HuH-7 (cell line): ENCODE measurements at regions not wholly inside any gene's neighbourhood (a gene's known extent, or its start where the extent isn't known, plus 50 kb on each side); places are given as distances from the start of the nearest gene placed in this dataset.

Experiments used
- DNase-seq: peaks from one replicate; pipeline ENCODE4 v3.0.0; 2011; ENCODE audit warnings: low spot score

- no peak for DNase-seq
These were observed 60.9 kb upstream of the CCBE1 start for GRCh38 chr18:59758106-59758505.

GRCh38 chr18:59752666-59753065, 55.4 kb upstream of the CCBE1 start:
- no peak for DNase-seq

DNA sequence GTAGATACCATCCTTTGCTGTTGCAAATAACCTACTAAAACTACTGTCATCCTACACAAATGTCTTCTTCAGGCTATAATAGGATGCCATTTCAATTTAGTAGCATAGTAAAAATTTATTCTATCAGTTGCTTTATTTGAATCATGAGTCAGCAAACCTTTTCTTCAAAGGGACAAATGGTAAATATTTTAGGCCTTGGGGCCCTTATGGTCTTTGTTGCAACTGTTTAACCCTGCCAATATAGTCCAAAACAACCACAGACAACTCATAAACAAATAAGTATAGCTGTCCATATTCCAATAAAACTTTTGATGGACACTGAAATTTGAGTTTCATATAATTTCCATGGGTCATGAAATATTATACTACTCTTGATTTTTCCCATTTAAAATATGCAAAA, 54.0 kb upstream of the CCBE1 start:
- DNase-seq, result no peak

GRCh38 chr18:59748628-59749360, 51.6 kb upstream of the CCBE1 start:
- DNase-seq, result no peak
